ENCODE measurements at regions not wholly inside any gene's neighbourhood (a gene's known extent, or its start where the extent isn't known, plus 50 kb on each side); places are given as distances from the start of the nearest gene placed in this dataset.
"Not testable (repeated sequence)": the region's sequence is repeated elsewhere in the genome, so short reads cannot be mapped to it uniquely, and the experiment has no call there.

GRCh38 chr1:5686925-5687706 lies 305.1 kb downstream of the NPHP4 start:
- no peak for DNase-seq (ENCODE audit: low read depth)

GRCh38 chr1:5686195-5686594 lies 306.0 kb downstream of the NPHP4 start:
- no peak for DNase-seq (ENCODE audit: low read depth)

DNA sequence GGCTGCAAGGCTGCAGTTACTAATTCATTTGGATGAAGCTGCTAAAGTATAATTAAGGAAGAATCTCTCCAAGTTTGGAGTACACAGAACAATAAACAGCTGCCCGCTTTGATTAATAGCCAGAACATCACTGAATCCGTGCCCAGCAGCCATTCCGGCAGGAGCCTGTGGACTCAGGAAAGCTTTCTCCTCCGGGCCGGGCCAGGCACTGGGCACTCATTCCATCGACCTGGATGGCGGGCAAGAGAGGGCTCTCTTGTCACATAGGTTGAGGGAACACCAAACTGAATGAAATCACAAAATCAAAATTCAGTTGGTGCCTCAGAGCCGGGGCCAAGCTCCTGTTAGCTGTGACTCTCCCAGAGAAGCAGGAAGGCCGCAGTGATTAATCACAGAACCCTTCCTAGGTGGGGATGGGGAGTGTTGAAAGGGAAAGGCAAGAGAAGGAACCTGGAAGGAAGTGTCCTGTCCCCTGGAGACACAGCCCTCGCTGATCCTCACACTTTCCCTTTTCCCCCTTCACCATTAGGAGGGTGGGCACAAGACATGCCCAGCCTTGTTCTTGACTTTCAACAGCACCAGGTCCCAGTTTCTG lies 306.7 kb downstream of the NPHP4 start:
- no peak for DNase-seq (ENCODE audit: low read depth)

GRCh38 chr1:5684791-5685190 lies 307.4 kb downstream of the NPHP4 start:
- no peak for DNase-seq (ENCODE audit: low read depth)

DNA sequence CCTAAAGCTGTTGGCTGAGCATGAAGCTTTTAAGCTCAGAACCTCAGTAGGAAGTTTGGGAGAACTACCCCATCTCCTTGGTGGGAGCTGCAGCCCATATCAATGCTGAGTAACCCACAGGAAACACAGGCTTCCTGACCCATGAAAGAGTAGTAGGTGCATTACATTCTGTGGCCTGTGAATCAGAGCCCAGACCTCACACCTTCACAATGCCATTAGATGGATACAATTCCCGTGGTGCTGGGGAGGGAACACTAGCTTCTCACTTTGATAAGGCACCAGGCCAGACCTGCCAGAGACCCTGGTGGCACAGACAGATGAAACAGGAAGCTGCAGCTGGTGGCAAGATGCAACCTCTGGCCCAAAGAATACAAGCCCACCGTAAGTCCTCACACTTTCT lies 308.8 kb downstream of the NPHP4 start:
- DNase-seq (ENCODE audit: low read depth): no peak

DNA sequence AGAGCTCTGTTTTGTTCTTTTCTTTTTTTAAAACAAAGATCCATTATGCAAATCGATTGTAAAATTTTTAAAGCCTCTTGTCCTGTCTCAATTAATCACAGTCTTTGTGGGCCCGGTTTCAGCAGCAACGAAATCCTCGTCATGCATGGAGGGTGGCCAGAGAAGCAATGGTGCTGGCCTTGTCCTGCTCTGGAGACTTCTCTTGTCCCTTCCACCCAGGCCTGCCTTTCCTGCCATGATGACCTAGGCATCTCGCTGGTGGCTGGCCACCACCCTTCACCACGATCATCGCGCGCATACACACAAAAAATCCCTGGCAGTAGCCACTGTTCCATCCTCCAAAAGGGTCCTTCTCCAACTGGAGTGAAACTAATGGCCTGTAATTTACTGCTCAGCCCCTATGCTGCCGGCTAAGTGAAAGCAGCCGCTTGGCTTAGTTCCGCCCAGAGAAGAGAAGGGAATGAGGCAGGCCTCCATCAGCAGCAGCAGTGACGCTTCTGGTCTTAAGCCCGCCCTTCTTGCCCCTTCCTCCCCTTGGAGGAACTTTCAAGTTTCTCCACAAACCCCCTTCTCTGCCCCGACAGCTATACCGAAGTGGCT lies 309.5 kb downstream of the NPHP4 start:
- no peak for DNase-seq (ENCODE audit: low read depth)

GRCh38 chr1:5681654-5682053 lies 310.6 kb downstream of the NPHP4 start:
- DNase-seq (ENCODE audit: low read depth): no peak

- no peak for DNase-seq (ENCODE audit: low read depth)
Measured at GRCh38 chr1:5680600-5680999, 311.6 kb downstream of the NPHP4 start.

DNA sequence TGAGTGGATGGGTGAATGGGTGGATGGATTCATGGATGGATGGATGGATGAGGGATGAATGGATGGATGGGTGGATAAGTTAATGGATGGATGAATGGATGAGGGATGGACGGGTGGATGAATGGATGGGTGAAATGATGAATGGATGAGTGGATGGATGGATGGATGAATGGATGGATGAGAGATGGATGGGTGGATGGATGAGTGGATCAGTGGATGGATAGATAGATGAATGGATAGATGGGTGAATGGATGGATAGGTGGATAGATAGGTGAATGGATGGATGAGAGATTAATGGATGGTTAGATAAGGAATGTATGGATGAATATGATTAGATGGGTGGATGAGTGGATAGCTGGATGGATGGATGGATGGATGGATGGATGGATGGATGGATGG lies 313.5 kb downstream of the NPHP4 start:
- DNase-seq (ENCODE audit: low read depth): no peak

- not testable (repeated sequence) for DNase-seq (ENCODE audit: low read depth)
Measured at GRCh38 chr1:5672355-5672754, 319.9 kb downstream of the NPHP4 start.

DNA sequence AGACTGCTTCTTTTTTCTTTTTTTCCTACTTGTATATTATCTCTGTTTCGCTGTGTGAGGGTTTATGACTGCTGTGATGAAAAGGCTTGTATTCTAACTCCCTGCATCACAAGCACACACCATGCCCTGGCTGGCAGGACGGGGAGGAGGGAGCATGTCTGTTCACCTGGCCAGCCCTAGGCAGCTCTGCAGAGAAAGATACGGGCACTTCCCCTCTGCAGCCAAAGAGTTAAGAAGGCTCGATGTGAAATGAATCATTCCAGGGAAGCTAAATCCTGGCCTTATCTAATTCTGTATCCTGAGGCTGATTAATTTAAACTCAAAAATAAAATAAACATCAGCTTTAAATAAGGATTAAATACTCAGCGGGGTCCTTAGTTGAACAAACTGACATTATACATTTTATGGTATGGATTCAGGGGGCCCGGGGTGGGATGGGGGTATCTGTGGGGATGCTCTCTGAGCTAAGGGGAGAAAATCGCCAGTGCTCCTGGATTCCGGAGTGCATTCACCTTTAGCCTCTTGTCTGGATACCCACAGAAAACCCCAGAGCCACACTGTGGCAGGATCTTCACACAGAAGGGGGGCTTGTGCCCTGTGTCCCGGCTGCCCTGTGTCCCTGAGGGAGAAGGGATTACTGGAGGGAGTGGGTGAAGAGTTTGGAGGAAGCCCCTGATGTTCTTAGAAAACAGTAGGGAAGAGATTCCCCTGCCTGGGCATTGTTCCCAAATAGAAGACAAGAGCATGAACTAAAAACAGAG lies 321.5 kb downstream of the NPHP4 start:
- DNase-seq (ENCODE audit: low read depth): no peak

DNA sequence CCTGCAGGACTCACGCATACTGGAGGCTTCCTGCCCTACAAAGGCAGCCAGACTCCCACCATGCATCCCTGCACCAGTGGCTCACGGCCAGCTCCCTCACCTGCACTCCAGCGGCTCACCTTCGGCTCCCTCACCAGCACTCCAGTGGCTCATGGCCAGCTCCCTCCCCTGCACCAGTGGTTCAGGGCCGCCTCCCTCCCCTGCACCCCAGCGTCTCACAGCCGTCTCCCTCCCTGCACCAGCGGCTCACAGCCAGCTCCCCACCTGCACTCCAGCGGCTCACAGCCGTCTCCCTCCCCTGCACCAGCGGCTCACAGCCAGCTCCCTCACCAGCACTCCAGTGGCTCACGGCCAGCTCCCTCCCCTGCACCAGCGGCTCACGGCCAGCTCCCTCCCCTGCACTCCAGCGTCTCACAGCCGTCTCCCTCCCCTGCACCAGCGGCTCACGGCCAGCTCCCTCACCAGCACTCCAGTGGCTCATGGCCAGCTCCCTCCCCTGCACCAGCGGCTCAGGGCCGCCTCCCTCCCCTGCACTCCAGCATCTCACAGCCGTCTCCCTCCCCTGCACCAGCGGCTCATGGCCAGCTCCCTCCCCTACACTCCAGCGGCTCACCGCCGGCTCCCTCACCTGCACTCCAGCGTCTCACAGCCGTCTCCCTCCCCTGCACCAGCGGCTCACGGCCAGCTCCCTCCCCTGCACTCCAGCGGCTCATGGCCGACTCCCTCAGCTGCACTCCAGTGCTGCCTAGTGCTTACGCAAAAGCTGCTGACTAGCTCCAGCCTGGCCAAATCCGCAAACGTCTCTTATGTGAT lies 324.5 kb downstream of the NPHP4 start:
- DNase-seq (ENCODE audit: low read depth): no peak

DNA sequence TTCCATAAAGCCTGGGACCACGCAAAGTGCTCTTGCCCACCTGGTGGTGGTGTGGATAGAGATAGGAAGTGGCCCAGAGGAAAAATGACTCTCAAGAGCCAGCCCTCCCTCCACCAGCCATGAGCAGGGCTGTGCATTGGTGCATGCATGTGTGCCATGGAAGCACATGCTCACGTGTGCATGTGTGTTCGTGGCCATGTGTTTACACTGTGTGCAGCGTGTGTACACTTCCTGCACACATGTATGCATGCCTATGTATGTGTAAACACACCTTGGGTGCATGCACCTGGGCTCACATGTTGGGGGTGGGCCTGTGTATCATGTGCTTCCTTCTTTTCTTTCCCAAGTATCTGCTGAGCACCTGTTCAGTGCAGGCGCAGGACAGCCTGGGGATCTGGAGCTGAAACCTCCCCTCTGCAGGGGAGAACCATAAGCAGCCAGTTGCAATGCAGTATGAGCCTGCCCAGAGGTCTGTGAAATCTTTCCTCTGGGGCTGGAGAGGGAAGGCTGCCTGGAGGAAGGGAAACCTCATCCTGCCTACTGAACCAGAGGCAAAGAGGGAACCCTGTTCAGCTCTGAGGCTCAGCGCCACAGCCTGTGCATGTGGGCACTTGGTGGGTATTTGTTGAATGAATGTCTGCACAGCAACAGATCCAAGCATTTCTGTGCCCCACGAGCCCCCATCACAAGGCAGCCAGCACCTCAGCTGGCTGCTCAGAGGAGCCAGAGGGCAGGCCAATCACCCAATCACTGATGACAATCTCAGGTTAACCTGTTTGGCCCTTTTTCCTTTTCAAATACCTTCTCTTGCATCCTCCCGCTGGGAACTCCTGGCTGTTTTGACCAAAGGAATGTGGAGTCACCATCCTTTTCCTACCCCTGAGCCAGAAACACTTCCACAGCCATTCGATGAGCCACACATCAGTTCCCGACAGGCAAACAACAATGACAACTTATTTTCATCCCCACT lies 327.0 kb downstream of the NPHP4 start:
- DNase-seq (ENCODE audit: low read depth): no peak

DNA sequence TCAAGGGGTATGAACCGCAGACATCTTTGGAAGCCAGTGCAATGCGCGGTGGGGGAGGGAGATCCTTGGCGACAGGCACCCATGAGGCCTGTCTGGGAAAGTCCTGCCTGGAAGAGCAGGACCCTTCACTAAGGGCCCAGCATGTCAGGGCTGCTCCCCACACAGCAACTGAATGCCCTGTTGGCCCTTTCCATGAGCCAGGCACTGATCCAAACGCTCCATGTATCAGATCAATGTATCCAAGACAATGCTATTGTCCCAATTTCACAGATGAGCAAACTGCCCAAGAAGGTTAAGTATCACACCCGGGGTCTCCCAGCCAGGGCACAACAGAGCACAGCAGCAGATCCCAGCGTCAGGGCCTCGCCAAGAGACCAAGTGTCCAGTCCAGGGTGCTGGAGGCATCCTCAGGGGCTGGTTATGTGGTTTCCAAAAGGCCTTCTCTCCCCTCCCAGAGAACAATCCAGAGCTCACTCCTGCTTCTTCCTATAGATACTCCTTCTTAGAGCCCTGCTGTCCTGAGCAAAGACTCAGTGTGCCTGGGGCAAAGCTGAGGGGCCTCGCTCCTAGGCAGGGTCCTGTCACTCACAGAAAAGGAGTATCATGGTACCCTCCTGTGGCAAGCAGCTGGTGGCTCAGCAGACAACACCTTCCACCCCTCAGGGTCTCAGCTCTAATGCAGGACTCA lies 328.0 kb downstream of the NPHP4 start:
- DNase-seq (ENCODE audit: low read depth): no peak

- no peak for DNase-seq (ENCODE audit: low read depth)
Measured at GRCh38 chr1:5662744-5663126, 329.5 kb downstream of the NPHP4 start.

GRCh38 chr1:5662086-5662743 lies 330.0 kb downstream of the NPHP4 start:
- DNase-seq (ENCODE audit: low read depth): no peak

GRCh38 chr1:5661196-5662085 lies 330.8 kb downstream of the NPHP4 start:
- no peak for DNase-seq (ENCODE audit: low read depth)

DNA sequence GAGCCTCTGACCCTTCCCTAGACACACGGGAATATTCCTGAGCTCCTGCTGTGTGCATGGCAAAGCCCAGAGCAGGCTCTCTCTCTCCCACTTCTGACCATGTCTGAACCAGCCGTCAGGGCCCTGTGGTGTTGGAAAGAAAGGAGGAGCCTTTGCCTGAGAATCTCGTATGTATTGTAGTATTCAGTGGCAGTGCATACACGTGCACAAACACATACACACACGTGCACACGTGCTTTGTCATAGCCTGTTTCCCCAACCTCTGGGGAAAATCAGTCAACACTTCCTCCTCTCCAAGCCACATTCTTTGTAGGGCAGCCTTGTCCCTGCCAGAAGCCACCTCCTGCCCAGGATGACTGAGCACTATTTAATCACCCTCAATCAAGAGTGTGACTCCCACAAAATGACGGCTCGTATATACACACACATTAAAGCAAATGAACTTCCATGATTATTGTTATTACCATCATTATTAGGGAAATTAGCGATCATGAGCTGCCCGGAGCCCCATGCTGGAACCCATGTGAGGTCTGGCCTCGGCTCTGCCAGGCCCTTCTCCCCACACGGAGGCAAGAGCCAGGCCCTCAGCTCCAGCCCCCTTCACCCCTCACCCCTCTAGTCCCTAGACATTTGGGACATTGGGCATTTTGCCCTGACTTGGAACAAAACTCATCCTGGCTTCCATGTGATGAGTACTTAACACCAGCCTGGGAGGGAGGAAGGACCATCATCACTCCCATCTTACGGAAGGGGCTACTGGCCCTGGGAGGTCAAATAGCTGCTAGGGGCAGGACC lies 331.9 kb downstream of the NPHP4 start:
- DNase-seq (ENCODE audit: low read depth): no peak

All from activated T-cell treated with anti-CD3 and anti-CD28 coated beads for 48 hours (primary cell).